ENCODE measurements at regions not wholly inside any gene's neighbourhood (a gene's known extent, or its start where the extent isn't known, plus 50 kb on each side); places are given as distances from the start of the nearest gene placed in this dataset.

- no peaks in the 10 kb centered on the region for H3K9me3 ChIP-seq (ENCODE audit: insufficient read depth in 2 of 2, low read depth in 1 of 2, low read length in 1 of 2)
- no peaks in the 10 kb centered on the region for H3K4me1 ChIP-seq (replicated peaks in 1 of 4; ENCODE audit: control insufficient read depth in 3 of 4, insufficient read depth in 4 of 4, low read length in 3 of 4)
- ChIA-PET CTCF (ENCODE audit: partially characterized antibody) (interaction anchor here (1.7 kb wide), 1 partner anchor 13 kb away, joined by 6 read pairs; no protein-coding TSS in a partner anchor), POLR2A (ENCODE audit: partially characterized antibody) (no interaction called here)
- H3K4me3 ChIP-seq (ENCODE audit: extremely low read depth in 1 of 4, insufficient read depth in 2 of 4, low read depth in 3 of 4, low read length in 4 of 4): no peak overlapping the region
- H3K18ac ChIP-seq (ENCODE audit: extremely low read depth, low read length): no peak overlapping the region
- no peak overlapping the region for H3K9ac ChIP-seq (replicated peaks in 1 of 4; ENCODE audit: extremely low read depth in 1 of 4, low read depth in 3 of 4, low read length in 3 of 4)
- H3K23me2 ChIP-seq (ENCODE audit: low read depth, low read length): no peaks in the 10 kb centered on the region
- H3K36me3 ChIP-seq (ENCODE audit: control insufficient read depth in 2 of 4, insufficient read depth in 4 of 4, low read length in 3 of 4): no peaks in the 10 kb centered on the region
- 92% methylated on average over 2 of the region's 2 CpGs; no CpG with 5 or more reads in 1 of the 2 experiments for WGBS, 2 experiments (ENCODE audit: extremely low coverage in 1 of 2, insufficient coverage in 1 of 2, insufficient read length in 1 of 2, insufficient replicate concordance in 2 of 2, low coverage in 1 of 2, low lambda C conversion rate in 2 of 2, missing lambda C conversion rate in 1 of 2)
- DNase-seq (ENCODE audit: low read depth in 1 of 2, low spot score in 2 of 2) (no peak), FAIRE-seq (no peak)
- no peak overlapping the region for H4K8ac ChIP-seq (ENCODE audit: extremely low read depth, insufficient read depth, low read length)
- H3K4me2 ChIP-seq (ENCODE audit: insufficient read depth in 1 of 2, low read depth in 2 of 2, low read length in 2 of 2): no peak overlapping the region
- no peak overlapping the region for H3K23ac ChIP-seq (ENCODE audit: insufficient read length)
- H3K27ac ChIP-seq (ENCODE audit: low read depth, low read length): no peak overlapping the region
- H2BK20ac ChIP-seq (ENCODE audit: low read length): no peak overlapping the region
- H4K5ac ChIP-seq (ENCODE audit: insufficient read length, low read depth, low read length): no peak overlapping the region
- no peak overlapping the region for H2AK5ac ChIP-seq (ENCODE audit: low read depth, low read length)
- H3K56ac ChIP-seq (replicated peaks; ENCODE audit: insufficient read length, low read depth, low read length): no peak overlapping the region
- no peak overlapping the region for H2BK12ac ChIP-seq (ENCODE audit: low read depth, low read length)
- H2BK15ac ChIP-seq (ENCODE audit: low read length): no peak overlapping the region
- no peaks in the 10 kb centered on the region for H3K79me2 ChIP-seq (ENCODE audit: control insufficient read depth in 1 of 2, insufficient read depth in 2 of 2, low read length in 2 of 2)
- no peaks in the 10 kb centered on the region for H3K79me1 ChIP-seq (ENCODE audit: low read depth, low read length)
- no peak overlapping the region for H4K91ac ChIP-seq (replicated peaks; ENCODE audit: insufficient read length, low read length)
- no peak overlapping the region for H2BK5ac ChIP-seq (ENCODE audit: low read depth, low read length)
- H3K4ac ChIP-seq (replicated peaks; ENCODE audit: insufficient read length, low read depth, low read length): no peak overlapping the region
- no peak overlapping the region for H2BK120ac ChIP-seq (replicated peaks; ENCODE audit: low read depth, low read length)
- no peak overlapping the region for H2AFZ ChIP-seq (ENCODE audit: low read length)
- no peaks in the 10 kb centered on the region for H3K27me3 ChIP-seq (replicated peaks in 1 of 4; ENCODE audit: control insufficient read depth in 3 of 4, extremely low read depth in 1 of 4, insufficient read depth in 3 of 4, low read length in 3 of 4)
- no peaks in the 10 kb centered on the region for H4K20me1 ChIP-seq (replicated peaks in 1 of 2; ENCODE audit: control insufficient read depth in 1 of 2, insufficient read depth in 2 of 2, low read length in 2 of 2)
- H3K14ac ChIP-seq (ENCODE audit: insufficient read length): no peak overlapping the region
- no peak for TF ChIP-seq EGR1 (IDR thresholded peaks at IDR 0.05; ENCODE audit: borderline replicate concordance, low read depth, low read length)
- no peak for TF ChIP-seq JUND (IDR thresholded peaks at IDR 0.05; ENCODE audit: low read length)
- no peak for TF ChIP-seq SIRT6 (IDR thresholded peaks at IDR 0.05; ENCODE audit: low read length)
- no peak for TF ChIP-seq RNF2 (IDR thresholded peaks at IDR 0.05; ENCODE audit: borderline replicate concordance, low read depth, low read length, missing control alignments, poor library complexity, severe bottlenecking)
- no peak for TF ChIP-seq CEBPB (IDR thresholded peaks at IDR 0.05; ENCODE audit: low read depth, low read length)
- TF ChIP-seq SRF (IDR thresholded peaks at IDR 0.05; ENCODE audit: low read depth, low read length): no peak
- TF ChIP-seq CTBP2 (IDR thresholded peaks at IDR 0.05; ENCODE audit: borderline replicate concordance, insufficient read depth, insufficient read length, low read length): no peak
- no peak for TF ChIP-seq POU5F1 (IDR thresholded peaks at IDR 0.05; ENCODE audit: low read depth, low read length)
- TF ChIP-seq CHD1 (IDR thresholded peaks at IDR 0.05; ENCODE audit: low read depth, low read length): no peak
Observed at GRCh38 chr3:21830541-21830940, 79.5 kb upstream of the ZNF385D start.

All from H1 (cell line).